C4-2B (cell line): ENCODE measurements at regions not wholly inside any gene's neighbourhood (a gene's known extent, or its start where the extent isn't known, plus 50 kb on each side); places are given as distances from the start of the nearest gene placed in this dataset.
"Not testable (repeated sequence)": the region's sequence is repeated elsewhere in the genome, so short reads cannot be mapped to it uniquely, and the experiment has no call there.

Experiments used
- H3K27ac ChIP-seq: fragments of 450-650 bp; 2 replicates; pipeline ENCODE4 v1.5.1; 2017
- ZFX ChIP-seq: fragments of 450-650 bp; IDR thresholded peaks from 2 replicates; pipeline ENCODE4 v1.6.1; 2017
- TF ChIP-seq, protein P1 (sequence below): fragments of 450-650 bp; conservative IDR thresholded peaks from 2 replicates; pipeline ENCODE4 v1.5.1; 2017; ENCODE audit warnings: mild to moderate bottlenecking

DNA sequence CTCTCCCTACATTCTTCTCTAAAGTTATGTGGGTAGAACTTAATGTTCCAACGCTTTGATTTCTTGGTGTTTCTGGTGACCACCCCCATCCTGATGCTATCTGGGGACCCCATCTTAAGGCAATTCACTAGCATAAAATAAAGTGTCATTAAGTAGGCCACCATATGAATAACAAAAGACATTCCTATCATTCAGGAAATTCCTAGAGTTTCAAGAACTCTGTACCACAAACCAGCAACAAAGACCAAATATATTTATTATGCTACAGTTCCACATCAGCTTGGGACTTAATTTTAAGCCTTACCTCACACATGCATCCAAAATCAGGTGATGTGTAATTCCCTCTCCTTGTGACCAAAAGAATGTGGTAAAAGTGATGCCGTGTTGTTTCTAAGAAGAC lies 254.6 kb upstream of the LRRC4C start:
- H3K27ac ChIP-seq, result no peak overlapping the region
- TF ChIP-seq, protein P1, sequence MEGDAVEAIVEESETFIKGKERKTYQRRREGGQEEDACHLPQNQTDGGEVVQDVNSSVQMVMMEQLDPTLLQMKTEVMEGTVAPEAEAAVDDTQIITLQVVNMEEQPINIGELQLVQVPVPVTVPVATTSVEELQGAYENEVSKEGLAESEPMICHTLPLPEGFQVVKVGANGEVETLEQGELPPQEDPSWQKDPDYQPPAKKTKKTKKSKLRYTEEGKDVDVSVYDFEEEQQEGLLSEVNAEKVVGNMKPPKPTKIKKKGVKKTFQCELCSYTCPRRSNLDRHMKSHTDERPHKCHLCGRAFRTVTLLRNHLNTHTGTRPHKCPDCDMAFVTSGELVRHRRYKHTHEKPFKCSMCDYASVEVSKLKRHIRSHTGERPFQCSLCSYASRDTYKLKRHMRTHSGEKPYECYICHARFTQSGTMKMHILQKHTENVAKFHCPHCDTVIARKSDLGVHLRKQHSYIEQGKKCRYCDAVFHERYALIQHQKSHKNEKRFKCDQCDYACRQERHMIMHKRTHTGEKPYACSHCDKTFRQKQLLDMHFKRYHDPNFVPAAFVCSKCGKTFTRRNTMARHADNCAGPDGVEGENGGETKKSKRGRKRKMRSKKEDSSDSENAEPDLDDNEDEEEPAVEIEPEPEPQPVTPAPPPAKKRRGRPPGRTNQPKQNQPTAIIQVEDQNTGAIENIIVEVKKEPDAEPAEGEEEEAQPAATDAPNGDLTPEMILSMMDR, result no peak
- TF ChIP-seq ZFX, result no peak

DNA sequence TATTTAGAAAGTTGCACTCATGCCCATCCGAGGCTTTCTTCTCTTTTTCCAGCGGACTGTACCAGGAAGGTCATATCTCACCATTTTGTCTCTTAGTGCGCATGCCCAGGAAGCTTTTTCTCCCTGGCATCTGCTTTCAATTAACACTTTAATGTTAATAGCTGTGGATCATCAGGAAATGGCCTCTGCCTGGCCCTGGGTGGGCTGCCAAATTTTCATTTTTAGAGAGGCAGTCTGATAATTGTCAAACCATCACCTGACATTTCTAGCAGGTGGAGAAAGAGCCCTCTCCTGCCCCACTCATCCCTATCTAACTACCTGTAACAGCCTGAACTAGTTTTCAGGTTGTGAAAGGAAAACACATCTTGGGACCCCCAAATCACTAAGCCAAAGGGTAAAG lies 257.4 kb upstream of the LRRC4C start:
- TF ChIP-seq ZFX, result no peak
- TF ChIP-seq, protein P1, result no peak
- no peak overlapping the region for H3K27ac ChIP-seq

DNA sequence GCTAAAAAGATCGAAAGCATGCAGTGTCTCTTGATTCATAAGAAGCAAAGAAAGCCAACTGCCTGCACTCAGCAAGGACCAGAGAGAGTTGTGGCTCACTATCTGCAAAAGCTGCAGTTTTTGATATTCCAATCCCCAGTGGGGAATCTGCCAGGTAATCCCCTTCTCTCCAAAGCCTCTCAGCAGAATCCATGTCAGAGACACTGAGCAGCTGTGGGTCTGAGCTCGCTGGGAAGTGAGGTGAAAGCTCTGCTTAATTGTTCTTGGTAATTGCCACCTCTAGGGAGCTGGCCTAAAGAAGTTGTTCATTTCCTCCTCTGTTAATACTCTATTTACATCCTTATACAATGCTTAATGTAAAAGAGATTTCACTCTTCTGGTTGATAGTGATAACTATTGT lies 261.3 kb upstream of the LRRC4C start:
- no peak overlapping the region for H3K27ac ChIP-seq
- no peak for TF ChIP-seq ZFX

DNA sequence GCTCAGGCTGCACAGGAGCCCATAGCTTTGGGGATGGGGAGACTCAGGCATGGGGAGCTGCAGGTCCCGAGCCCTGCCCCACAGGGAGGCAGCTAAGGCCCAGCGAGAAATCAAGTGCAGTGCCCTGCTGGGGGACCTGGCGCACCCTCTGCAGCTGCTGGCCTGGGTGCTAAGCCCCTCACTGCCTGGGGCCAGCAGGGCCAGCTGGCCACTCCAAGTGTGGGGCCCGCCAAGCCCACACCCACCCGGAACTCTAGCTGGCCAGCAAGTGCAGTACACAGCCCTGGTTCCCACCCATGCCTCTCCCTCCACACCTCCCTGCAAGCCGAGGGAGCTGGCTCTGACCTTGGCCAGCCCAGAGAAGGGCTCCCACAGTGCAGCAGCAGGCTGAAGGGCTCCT lies 268.7 kb upstream of the LRRC4C start:
- not testable (repeated sequence) for H3K27ac ChIP-seq

DNA sequence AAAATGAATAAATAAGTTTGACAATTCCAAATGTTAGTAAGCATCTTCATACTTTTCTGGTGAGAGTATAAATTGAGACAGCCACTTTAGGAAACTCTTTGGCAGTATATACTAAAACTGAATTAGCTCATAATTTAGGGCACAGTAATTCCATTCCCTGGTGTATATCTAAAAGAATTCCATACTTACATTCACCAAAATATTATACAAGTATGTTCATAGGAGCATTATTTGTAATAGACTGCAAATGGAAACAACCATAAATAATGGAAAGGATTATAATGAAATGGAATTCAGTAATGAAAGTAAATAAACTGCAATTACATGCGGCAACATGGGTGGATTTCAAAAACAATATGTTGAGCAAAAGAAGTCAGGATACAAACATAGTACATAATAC lies 315.8 kb upstream of the LRRC4C start:
- TF ChIP-seq ZFX, result no peak
- TF ChIP-seq, protein P1, result no peak
- H3K27ac ChIP-seq, result no peak overlapping the region

DNA sequence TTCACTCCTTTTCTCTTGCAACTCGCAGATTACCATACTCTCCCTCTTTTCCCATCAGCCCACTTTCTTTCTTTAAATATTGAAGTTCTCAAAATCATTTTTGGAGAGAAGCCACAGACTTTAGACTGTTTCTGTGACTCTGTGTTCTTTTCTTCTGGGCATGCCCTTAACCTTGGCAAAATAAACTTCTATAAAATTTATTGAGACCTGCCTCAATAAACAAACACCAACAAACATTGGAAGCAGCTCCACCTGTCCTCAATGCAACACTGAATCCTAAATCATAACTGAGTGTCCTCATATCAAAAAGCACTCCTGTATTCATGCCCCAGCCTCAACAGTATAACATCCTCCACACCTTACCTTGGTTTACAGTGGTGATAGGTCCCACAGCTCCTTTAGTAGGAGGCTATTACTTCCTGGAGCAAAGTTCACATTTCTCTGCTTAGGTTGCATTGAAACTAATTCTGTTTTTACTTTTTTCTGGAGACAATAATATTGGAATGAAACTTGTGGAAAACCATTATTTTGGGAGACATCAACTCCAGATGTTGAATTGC lies 320.0 kb upstream of the LRRC4C start:
- peak overlapping the region; percentile 32; the same call in 1 of the 2 replicates for H3K27ac ChIP-seq
- TF ChIP-seq, protein P1, result no peak
- TF ChIP-seq ZFX, result no peak

DNA sequence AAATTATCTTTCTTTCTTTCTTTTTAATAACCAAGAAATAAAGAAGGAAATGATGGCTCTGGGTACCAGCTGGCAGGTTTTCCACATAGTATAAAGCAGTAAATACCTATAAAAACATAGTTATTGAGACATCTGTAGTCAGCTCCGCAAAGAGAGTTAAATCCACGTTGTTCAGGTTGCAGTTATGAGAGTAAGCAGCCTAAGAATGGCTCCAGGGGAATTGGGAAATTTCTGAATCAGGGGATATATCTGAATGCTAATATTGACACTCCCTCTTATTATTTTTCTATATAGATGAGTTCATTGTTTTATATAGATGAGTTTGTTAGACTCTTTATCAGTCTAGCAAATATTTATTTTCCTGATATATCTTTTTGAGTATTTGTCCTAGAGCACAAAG lies 322.0 kb upstream of the LRRC4C start:
- H3K27ac ChIP-seq, result no peak overlapping the region
- no peak for TF ChIP-seq ZFX
- TF ChIP-seq, protein P1, result no peak

DNA sequence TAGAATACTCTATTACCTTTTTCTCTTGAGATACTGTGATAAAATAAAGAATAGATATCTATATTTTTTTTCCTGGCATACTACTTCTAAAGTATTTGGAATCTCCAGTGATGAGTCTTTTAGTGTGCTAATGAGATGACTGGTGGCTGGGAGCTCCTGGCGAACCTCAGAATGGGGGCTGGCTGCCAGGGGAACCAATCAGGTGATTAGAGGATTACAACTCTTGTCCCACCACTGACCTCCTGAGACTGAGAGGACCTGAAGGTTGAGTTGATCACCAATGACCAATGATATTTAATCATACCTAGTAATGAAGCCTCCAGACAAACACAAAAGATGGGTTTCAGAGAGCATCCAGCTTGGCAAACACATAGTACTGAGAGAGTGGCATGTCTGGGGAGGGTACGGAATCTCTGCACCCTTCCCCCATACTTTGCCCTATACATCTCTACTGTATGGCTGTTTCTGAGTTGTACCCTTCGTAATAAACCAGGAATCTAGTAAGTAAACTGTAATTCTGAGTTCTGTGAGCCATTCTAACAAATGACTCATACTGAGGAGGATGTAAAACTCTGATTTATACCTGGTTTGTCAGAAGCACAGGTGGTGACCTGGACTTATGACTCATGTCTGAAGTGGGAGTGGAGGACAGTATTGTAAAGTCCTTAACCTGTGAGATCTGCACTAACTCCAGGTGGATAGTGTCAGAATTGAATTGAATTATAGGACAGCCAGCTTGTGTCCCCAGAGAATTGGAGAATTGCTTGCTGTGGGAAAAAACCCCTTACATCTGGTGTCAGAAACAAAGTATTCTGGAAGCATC lies 325.3 kb upstream of the LRRC4C start:
- TF ChIP-seq, protein P1, result no peak
- no peak for TF ChIP-seq ZFX
- peak overlapping the region; percentile 24; the same call in 1 of the 2 replicates for H3K27ac ChIP-seq
